Heart right ventricle (tissue), 16 donors: ENCODE measurements at regions not wholly inside any gene's neighbourhood (a gene's known extent, or its start where the extent isn't known, plus 50 kb on each side); places are given as distances from the start of the nearest gene placed in this dataset.

Source experiments
- ATAC-seq, 8 donors: fragments of 200-7000 bp; cut with Tn5 transposase; one replicate each; pipeline ENCODE4 v1.9.1; 2020; ENCODE audit warnings: mild to moderate bottlenecking in 8 of 8, moderate library complexity in 8 of 8, moderate number of reproducible peaks in 1 of 8
- DNase-seq, 2 donors: peaks; one replicate each; pipeline ENCODE4 v3.0.0-alpha.2; 2020
- H3K27ac ChIP-seq, 10 donors: fragments of 200-600 bp; sonication (generic) in 2 of 10; one replicate each; pipeline versions ENCODE4 v1.5.0 to v1.8.0; 2020 to 2022; ENCODE audit warnings: mild to moderate bottlenecking in 3 of 10
- H3K27me3 ChIP-seq, 7 donors: fragments of 200-600 bp; one replicate each; pipeline ENCODE4 v1.8.0; 2021 to 2022; ENCODE audit warnings: mild to moderate bottlenecking in 2 of 7
- H3K36me3 ChIP-seq, 9 donors: fragments of 200-600 bp; sonication (generic) in 1 of 9; one replicate each; pipeline versions ENCODE4 v1.5.0 to v1.8.0; 2020 to 2022; ENCODE audit warnings: mild to moderate bottlenecking in 2 of 9
- H3K4me1 ChIP-seq, 9 donors: fragments of 200-600 bp; sonication (generic) in 1 of 9; one replicate each; pipeline versions ENCODE4 v1.5.0 to v1.8.0; 2020 to 2022; ENCODE audit warnings: mild to moderate bottlenecking in 4 of 9
- H3K4me3 ChIP-seq, 10 donors: fragments of 200-600 bp; sonication (generic) in 2 of 10; one replicate each; pipeline versions ENCODE4 v1.5.0 to v1.8.0; 2020 to 2022; ENCODE audit warnings: mild to moderate bottlenecking in 7 of 10, moderate library complexity in 2 of 10
- H3K9me3 ChIP-seq, 11 donors: fragments of 200-600 bp in 10 of 11; sonication (generic) in 2 of 11; one replicate each; pipeline versions ENCODE4 v1.5.0 to v1.8.0; 2013 to 2022; ENCODE audit warnings: mild to moderate bottlenecking in 2 of 11, control low read depth in 1 of 11, moderate library complexity in 1 of 11
- CTCF ChIP-seq, 9 donors: fragments of 200-600 bp; sonication (generic) in 2 of 9; IDR thresholded peaks; one replicate each; pipeline versions ENCODE4 v1.5.0 to v1.8.0; 2021 to 2022; ENCODE audit warnings: antibody characterized with exemption in 9 of 9, mild to moderate bottlenecking in 5 of 9, moderate library complexity in 1 of 9
- WGBS, 2 donors: extraction: QIAGEN DNeasy Blood & Tissue Kit; methylation state at CpG; one replicate each; pipeline ENCODE4 v1.1.7; 2013; ENCODE audit warnings: inconsistent platforms in 1 of 2; 5-methylcytosine and 5-hydroxymethylcytosine counted together
- intact Hi-C, 10 donors: fragments of 100-400 bp; cut with DNase I; formaldehyde crosslinking; loops; one replicate each; pipeline versions ENCODE4 v1.11.1 to v1.14.2; 2022
- donor health status: Arrhythmogenic right ventricular cardiomyopathy.
- donor health status: ischemic (EF 13 %, LVEDD 7.1; RV severe dilation, severe dysfunction).
- donor health status: healthy with polysubstance abuse.
- donor health status: DM: no; HTN: yes; CAD: no.
- donor health status: DM: no; HTN: no; CAD: no.
- donor health status: ischemic (EF 25% LVEDD 6.9; RV normal size, moderate dysfunction).
- donor health status: ischemic (EF 25% LVEDD 5.7; RV mildly dilated, moderate dysfunction).
- donor health status: healthy.
- donor health status: DM: yes; HTN: yes; CAD: no.
- donor health status: Ischemic cardiomyopathy.
- donor health status: ischemic (EF 35%, LVEDD 5.7; RV mildly dilated, moderate dysfunction).
- donor health status: nonischemic (EF 11% LVEDD 7.7; RV severe dilation, severe dysfunction).
- donor health status: DM: yes; HTN: yes; CAD: no.
- donor health status: PGD.
- donor health status: ischemic (EF 29% LVEDD 5.4; RV normal size, mild dysfunction).
- donor health status: nonischemic (EF 23%, LVEDD 6.1; RV moderate dilation, normal function).

GRCh38 chr9:103941104-103941503 lies 153.0 kb upstream of the SMC2 start:
- H3K27ac ChIP-seq: no peak overlapping the region
- no peaks in the 10 kb centered on the region for H3K4me1 ChIP-seq
- intact Hi-C loops: no loop called here
- H3K4me3 ChIP-seq: no peak overlapping the region
- ATAC-seq: no peak
- H3K9me3 ChIP-seq: no peaks in the 10 kb centered on the region
- no peaks in the 10 kb centered on the region for H3K36me3 ChIP-seq
- WGBS, 2 donors: 75 to 78% methylated on average over 11 of the region's 11 CpGs
- no peak for DNase-seq
- H3K27me3 ChIP-seq: no peaks in the 10 kb centered on the region
- no peak for TF ChIP-seq CTCF (IDR thresholded peaks at IDR 0.05)

- 80 to 89% methylated on average over 2 of the region's 2 CpGs for WGBS, 2 donors
Measured at GRCh38 chr9:103942200-103942599, 151.9 kb upstream of the SMC2 start.

GRCh38 chr9:103942651-103943050 lies 151.5 kb upstream of the SMC2 start:
- no peaks in the 10 kb centered on the region for H3K36me3 ChIP-seq
- no peaks in the 10 kb centered on the region for H3K27me3 ChIP-seq
- intact Hi-C loops: no loop called here
- no peaks in the 10 kb centered on the region for H3K4me1 ChIP-seq
- TF ChIP-seq CTCF (IDR thresholded peaks at IDR 0.05): no peak
- DNase-seq (no peak), ATAC-seq (no peak)
- no peaks in the 10 kb centered on the region for H3K9me3 ChIP-seq
- H3K4me3 ChIP-seq: no peak overlapping the region
- no peak overlapping the region for H3K27ac ChIP-seq
- WGBS, 2 donors: 83 to 89% methylated on average over 1 of the region's 1 CpG

More at GRCh38 chr9:103942200-103942599, 151.9 kb upstream of the SMC2 start:
- H3K36me3 ChIP-seq: no peaks in the 10 kb centered on the region
- intact Hi-C loops: no loop called here
- TF ChIP-seq CTCF (IDR thresholded peaks at IDR 0.05): no peak
- ATAC-seq (no peak), DNase-seq (no peak)
- H3K9me3 ChIP-seq: no peaks in the 10 kb centered on the region
- H3K27ac ChIP-seq: no peak overlapping the region
- H3K4me1 ChIP-seq: no peaks in the 10 kb centered on the region
- no peaks in the 10 kb centered on the region for H3K27me3 ChIP-seq
- H3K4me3 ChIP-seq: no peak overlapping the region

- Histone ChIP-seq H3K27me3 (no peaks in the 10 kb centered on the region), H3K4me3 (no peak overlapping the region), H3K27ac (no peak overlapping the region), H3K9me3 (no peaks in the 10 kb centered on the region), H3K4me1 (no peaks in the 10 kb centered on the region), H3K36me3 (no peaks in the 10 kb centered on the region)
- no peak for DNase-seq
- TF ChIP-seq CTCF (IDR thresholded peaks at IDR 0.05): no peak
- intact Hi-C loops: no loop called here
- ATAC-seq: no peak
Measured at GRCh38 chr9:103949096-103949495, 145.0 kb upstream of the SMC2 start.

- no peaks in the 10 kb centered on the region for H3K27me3 ChIP-seq
- intact Hi-C loops: no loop called here
- ATAC-seq (no peak), DNase-seq (no peak)
- H3K36me3 ChIP-seq: no peaks in the 10 kb centered on the region
- H3K4me1 ChIP-seq: no peaks in the 10 kb centered on the region
- no peak overlapping the region for H3K27ac ChIP-seq
- H3K4me3 ChIP-seq: no peak overlapping the region
- TF ChIP-seq CTCF (IDR thresholded peaks at IDR 0.05): no peak
- peaks cover 0 to 5% (median 0%) of the 10 kb centered on the region in 11 donors for H3K9me3 ChIP-seq
- 71 to 74% methylated on average over 3 of the region's 3 CpGs for WGBS, 2 donors
Measured at GRCh38 chr9:103977163-103977562, 116.9 kb upstream of the SMC2 start.
